ENCODE measurements at regions not wholly inside any gene's neighbourhood (a gene's known extent, or its start where the extent isn't known, plus 50 kb on each side); places are given as distances from the start of the nearest gene placed in this dataset.
"Not testable (repeated sequence)": the region's sequence is repeated elsewhere in the genome, so short reads cannot be mapped to it uniquely, and the experiment has no call there.

GRCh38 chr10:85061401-85061800, 733.0 kb downstream of the CCSER2 start:
- no peak for DNase-seq (ENCODE audit: low read depth, low spot score)
- H3K27ac ChIP-seq: no peak overlapping the region

GRCh38 chr10:85067955-85068354, 739.6 kb downstream of the CCSER2 start:
- DNase-seq (ENCODE audit: low read depth, low spot score): no peak
- no peak overlapping the region for H3K27ac ChIP-seq

GRCh38 chr10:85080934-85081333, 752.5 kb downstream of the CCSER2 start:
- no peak overlapping the region for H3K27ac ChIP-seq
- DNase-seq (ENCODE audit: low read depth, low spot score): no peak

- H3K27ac ChIP-seq: peak overlapping the region; percentile 64
- peak; percentile 26 for DNase-seq (ENCODE audit: low read depth, low spot score)
Measured at GRCh38 chr10:85098835-85099521, 770.6 kb downstream of the CCSER2 start.

GRCh38 chr10:85100495-85100894, 772.1 kb downstream of the CCSER2 start:
- no peak overlapping the region for H3K27ac ChIP-seq
- peak; percentile 2 for DNase-seq (ENCODE audit: low read depth, low spot score)

- DNase-seq (ENCODE audit: low read depth, low spot score): no peak
- no peak overlapping the region for H3K27ac ChIP-seq
Measured at GRCh38 chr10:85105614-85106255, 777.3 kb downstream of the CCSER2 start.

GRCh38 chr10:85111271-85111670, 782.9 kb downstream of the CCSER2 start:
- DNase-seq (ENCODE audit: low read depth, low spot score): no peak
- H3K27ac ChIP-seq: no peak overlapping the region

GRCh38 chr10:85124603-85125051, 796.2 kb downstream of the CCSER2 start:
- peak; percentile 20 for DNase-seq (ENCODE audit: low read depth, low spot score)
- no peak overlapping the region for H3K27ac ChIP-seq

GRCh38 chr10:85137253-85137652, 808.9 kb downstream of the CCSER2 start:
- no peak for DNase-seq (ENCODE audit: low read depth, low spot score)
- H3K27ac ChIP-seq: no peak overlapping the region

GRCh38 chr10:85138046-85138445, 809.7 kb downstream of the CCSER2 start:
- H3K27ac ChIP-seq: no peak overlapping the region
- DNase-seq (ENCODE audit: low read depth, low spot score): no peak

- DNase-seq (ENCODE audit: low read depth, low spot score): no peak
Measured at GRCh38 chr10:85139124-85139523, 810.7 kb downstream of the CCSER2 start.

GRCh38 chr10:85141520-85141919, 813.1 kb downstream of the CCSER2 start:
- not testable (repeated sequence) for DNase-seq (ENCODE audit: low read depth, low spot score); H3K27ac ChIP-seq

More at GRCh38 chr10:85139124-85139523, 810.7 kb downstream of the CCSER2 start:
- H3K27ac ChIP-seq: no peak overlapping the region

GRCh38 chr10:85145966-85146365, 817.6 kb downstream of the CCSER2 start:
- no peak for DNase-seq (ENCODE audit: low read depth, low spot score)
- H3K27ac ChIP-seq: no peak overlapping the region

- DNase-seq (ENCODE audit: low read depth, low spot score): no peak
- no peak overlapping the region for H3K27ac ChIP-seq
Measured at GRCh38 chr10:85147346-85148250, 819.2 kb downstream of the CCSER2 start.

- no peak for DNase-seq (ENCODE audit: low read depth, low spot score)
- H3K27ac ChIP-seq: no peak overlapping the region
Measured at GRCh38 chr10:85148693-85149640, 820.6 kb downstream of the CCSER2 start.

- no peak overlapping the region for H3K27ac ChIP-seq
- DNase-seq (ENCODE audit: low read depth, low spot score): no peak
Measured at GRCh38 chr10:85149766-85150165, 821.4 kb downstream of the CCSER2 start.

GRCh38 chr10:85151506-85151905, 823.1 kb downstream of the CCSER2 start:
- H3K27ac ChIP-seq: no peak overlapping the region
- no peak for DNase-seq (ENCODE audit: low read depth, low spot score)

GRCh38 chr10:85152496-85152895, 824.1 kb downstream of the CCSER2 start:
- no peak overlapping the region for H3K27ac ChIP-seq
- no peak for DNase-seq (ENCODE audit: low read depth, low spot score)

- no peak overlapping the region for H3K27ac ChIP-seq
- DNase-seq (ENCODE audit: low read depth, low spot score): no peak
Measured at GRCh38 chr10:85152911-85153310, 824.5 kb downstream of the CCSER2 start.

- H3K27ac ChIP-seq: no peak overlapping the region
- no peak for DNase-seq (ENCODE audit: low read depth, low spot score)
Measured at GRCh38 chr10:85157206-85157605, 828.8 kb downstream of the CCSER2 start.
